ENCODE measurements at regions not wholly inside any gene's neighbourhood (a gene's known extent, or its start where the extent isn't known, plus 50 kb on each side); places are given as distances from the start of the nearest gene placed in this dataset.

- H3K27me3 ChIP-seq: no peaks in the 10 kb centered on the region
- H3K4me1 ChIP-seq: no peaks in the 10 kb centered on the region
- no peak overlapping the region for H3K27ac ChIP-seq
- no peaks in the 10 kb centered on the region for H3K36me3 ChIP-seq
- TF ChIP-seq POLR2A (IDR thresholded peaks at IDR 0.05): no peak
- TF ChIP-seq POLR2AphosphoS5 (IDR thresholded peaks at IDR 0.05): no peak
- no peak for TF ChIP-seq CTCF (IDR thresholded peaks at IDR 0.05)
- TF ChIP-seq EP300 (IDR thresholded peaks at IDR 0.05): no peak
- no peak overlapping the region for H3K4me3 ChIP-seq
- ATAC-seq: no peak
- H3K9me3 ChIP-seq: peaks cover 0 to 5% (median 0%) of the 10 kb centered on the region in 3 donors
Measured at GRCh38 chr2:187274146-187274545, 173.9 kb downstream of the CALCRL start.

- no peak for TF ChIP-seq EP300 (IDR thresholded peaks at IDR 0.05)
- no peak for TF ChIP-seq CTCF (IDR thresholded peaks at IDR 0.05)
- TF ChIP-seq POLR2A (IDR thresholded peaks at IDR 0.05): no peak
- no peaks in the 10 kb centered on the region for H3K27me3 ChIP-seq
- no peak overlapping the region for H3K27ac ChIP-seq
- H3K36me3 ChIP-seq: no peaks in the 10 kb centered on the region
- H3K9me3 ChIP-seq: no peaks in the 10 kb centered on the region
- H3K4me1 ChIP-seq: no peaks in the 10 kb centered on the region
- H3K4me3 ChIP-seq: no peak overlapping the region
- ATAC-seq: no peak
Measured at GRCh38 chr2:187272255-187272654, 175.8 kb downstream of the CALCRL start.

GRCh38 chr2:187271825-187272224, 176.2 kb downstream of the CALCRL start:
- Histone ChIP-seq H3K36me3 (no peaks in the 10 kb centered on the region), H3K4me3 (no peak overlapping the region), H3K4me1 (no peaks in the 10 kb centered on the region), H3K27ac (no peak overlapping the region), H3K9me3 (no peaks in the 10 kb centered on the region), H3K27me3 (no peaks in the 10 kb centered on the region)
- no peak for ATAC-seq
- TF ChIP-seq POLR2AphosphoS5 (IDR thresholded peaks at IDR 0.05): no peak
- no peak for TF ChIP-seq POLR2A (IDR thresholded peaks at IDR 0.05)
- no peak for TF ChIP-seq EP300 (IDR thresholded peaks at IDR 0.05)
- TF ChIP-seq CTCF (IDR thresholded peaks at IDR 0.05): no peak

- no peak overlapping the region for H3K27ac ChIP-seq
- no peaks in the 10 kb centered on the region for H3K4me1 ChIP-seq
- 61 to 75% methylated on average over 4 of the region's 4 CpGs for WGBS, 2 donors (ENCODE audit: low coverage in 1 of 2)
- H3K27me3 ChIP-seq: no peaks in the 10 kb centered on the region
- no peaks in the 10 kb centered on the region for H3K36me3 ChIP-seq
- no peak for TF ChIP-seq EP300 (IDR thresholded peaks at IDR 0.05)
- TF ChIP-seq CTCF (IDR thresholded peaks at IDR 0.05): no peak
- no peak for TF ChIP-seq POLR2A (IDR thresholded peaks at IDR 0.05)
- TF ChIP-seq POLR2AphosphoS5 (IDR thresholded peaks at IDR 0.05): no peak
- H3K4me3 ChIP-seq: no peak overlapping the region
- no peaks in the 10 kb centered on the region for H3K9me3 ChIP-seq
- ATAC-seq: no peak
Measured at GRCh38 chr2:187266645-187267044, 181.4 kb downstream of the CALCRL start.

- no peaks in the 10 kb centered on the region for H3K36me3 ChIP-seq
- no peak for ATAC-seq
- 75 to 78% methylated on average over 2 of the region's 2 CpGs for WGBS, 2 donors (ENCODE audit: low coverage in 1 of 2)
- no peaks in the 10 kb centered on the region for H3K9me3 ChIP-seq
- H3K27me3 ChIP-seq: no peaks in the 10 kb centered on the region
- no peak overlapping the region for H3K4me3 ChIP-seq
- no peak overlapping the region for H3K27ac ChIP-seq
- no peaks in the 10 kb centered on the region for H3K4me1 ChIP-seq
- TF ChIP-seq CTCF (IDR thresholded peaks at IDR 0.05) (no peak), POLR2A (IDR thresholded peaks at IDR 0.05) (no peak), POLR2AphosphoS5 (IDR thresholded peaks at IDR 0.05) (no peak), EP300 (IDR thresholded peaks at IDR 0.05) (no peak)
Measured at GRCh38 chr2:187266147-187266546, 181.9 kb downstream of the CALCRL start.

All from gastroesophageal sphincter (tissue), 4 donors.